ENCODE measurements at regions not wholly inside any gene's neighbourhood (a gene's known extent, or its start where the extent isn't known, plus 50 kb on each side); places are given as distances from the start of the nearest gene placed in this dataset.

DNA sequence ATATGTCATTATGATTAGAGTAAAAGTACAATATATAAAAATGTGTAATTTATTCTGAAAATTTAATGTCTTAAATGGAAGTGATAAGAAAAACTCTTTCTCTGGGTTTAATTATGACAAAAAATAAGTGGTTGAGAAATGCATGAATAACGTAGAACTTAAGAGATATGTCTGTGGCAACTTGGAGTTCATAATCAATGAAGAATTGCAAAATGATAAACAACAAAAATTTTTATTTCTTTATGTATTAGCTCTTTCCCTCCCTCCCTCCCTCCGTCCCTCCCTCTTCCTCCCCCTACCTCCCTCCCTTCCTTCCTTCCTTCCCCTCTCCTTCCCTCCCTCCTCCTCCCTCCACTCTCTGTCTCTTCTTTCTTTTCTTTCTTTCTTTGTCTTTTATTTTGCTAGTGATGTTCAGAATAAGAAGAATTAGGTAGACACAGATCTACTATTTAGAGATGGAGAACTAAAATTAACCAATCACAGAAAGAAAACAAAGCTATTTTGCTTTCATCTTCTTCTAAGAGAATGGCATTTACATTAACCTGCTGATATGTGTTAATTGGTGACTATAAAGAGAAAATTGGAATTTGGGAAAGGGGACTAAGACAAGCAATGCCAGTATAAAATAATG is 96.3 kb upstream of the PDC start:
- no peak for DNase-seq (ENCODE audit: low spot score)

DNA sequence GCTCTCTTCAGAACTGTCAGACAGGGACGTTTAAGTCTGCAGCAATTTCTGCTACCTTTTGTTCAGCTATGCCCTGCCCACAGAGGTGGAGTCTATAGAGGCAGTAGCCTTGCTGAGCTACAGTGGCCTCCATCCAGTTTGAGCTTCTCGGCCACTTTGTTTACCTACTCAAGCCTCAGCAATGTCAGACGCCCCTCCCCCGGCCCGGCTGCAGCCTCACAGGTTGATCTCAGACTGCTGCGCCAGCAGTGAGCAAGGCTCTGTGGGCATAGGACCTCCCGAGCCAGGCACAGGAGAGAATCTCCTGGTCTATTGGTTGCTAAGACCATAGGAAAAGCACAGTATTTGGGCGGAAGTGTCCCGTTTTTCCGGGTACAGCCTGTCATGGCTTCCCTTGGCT is 89.9 kb upstream of the PDC start:
- DNase-seq (ENCODE audit: low spot score), result no peak

DNA sequence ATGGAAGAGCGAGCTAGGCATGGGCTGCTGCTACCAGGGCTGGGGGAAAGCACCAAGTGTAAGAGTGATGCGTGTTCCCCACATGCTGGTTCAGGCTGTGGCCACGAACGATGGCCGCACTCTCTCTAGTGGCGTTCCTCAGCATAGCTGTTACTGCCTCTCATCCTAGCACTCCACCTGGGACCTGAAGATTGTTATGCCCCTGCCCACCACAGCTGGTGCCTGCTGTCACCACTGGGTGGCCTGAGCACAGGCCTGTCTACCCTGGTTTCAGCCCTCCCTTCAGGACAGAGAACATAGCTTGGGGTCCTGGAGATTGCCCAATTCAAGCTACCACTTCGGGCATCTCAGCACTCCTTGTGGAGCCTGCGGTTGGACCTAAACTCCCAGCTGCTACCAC is 80.1 kb upstream of the PDC start:
- no peak for DNase-seq (ENCODE audit: low spot score)

DNA sequence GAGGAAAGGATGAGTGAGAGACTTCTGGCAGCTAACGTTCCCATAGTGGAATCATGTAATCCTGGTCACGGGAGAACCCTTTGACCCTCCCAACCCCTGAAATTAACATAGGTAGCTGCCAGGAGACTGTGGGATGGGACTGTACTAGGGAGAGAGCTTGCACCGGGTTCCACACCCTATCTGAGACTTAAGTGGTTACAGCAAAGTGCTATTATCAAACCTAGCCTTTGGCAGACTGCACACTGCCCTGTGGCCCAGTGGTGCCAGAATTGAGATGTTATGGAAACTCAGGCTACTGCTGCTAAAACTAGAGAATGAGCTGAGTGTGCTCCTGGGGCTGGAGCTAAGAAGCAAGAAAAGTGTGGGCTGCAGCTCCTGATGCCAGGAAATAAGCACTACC is 79.6 kb upstream of the PDC start:
- DNase-seq (ENCODE audit: low spot score), result no peak

DNA sequence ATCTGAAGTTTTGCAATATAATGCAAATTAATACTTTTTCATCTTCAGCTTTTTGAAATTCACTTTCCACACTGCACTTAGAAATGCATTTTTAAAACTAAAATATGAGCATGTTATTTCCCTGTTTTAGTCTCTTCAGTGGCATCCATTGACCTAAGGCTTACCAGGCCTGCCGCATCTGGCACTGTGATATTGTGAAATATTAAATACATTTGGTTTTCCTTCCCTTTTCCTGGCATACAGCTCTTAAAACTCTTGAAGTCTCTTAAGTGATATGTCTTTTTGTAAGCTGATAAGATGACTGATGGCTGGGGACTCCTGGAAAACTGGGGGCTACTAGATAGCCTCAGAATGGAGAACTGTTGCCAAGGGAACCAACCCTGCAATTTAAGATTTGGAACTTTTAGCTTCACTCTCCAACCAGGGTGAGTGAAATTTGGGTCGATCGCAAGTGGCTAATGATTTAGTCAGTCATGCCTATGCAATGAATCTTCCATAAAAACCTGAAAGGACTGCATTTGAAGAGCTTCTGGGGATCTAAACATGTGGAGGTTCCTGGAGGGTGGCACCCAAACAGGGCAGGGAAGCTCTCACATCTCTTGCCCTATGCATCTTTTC is 75.5 kb upstream of the PDC start:
- DNase-seq (ENCODE audit: low spot score), result no peak

DNA sequence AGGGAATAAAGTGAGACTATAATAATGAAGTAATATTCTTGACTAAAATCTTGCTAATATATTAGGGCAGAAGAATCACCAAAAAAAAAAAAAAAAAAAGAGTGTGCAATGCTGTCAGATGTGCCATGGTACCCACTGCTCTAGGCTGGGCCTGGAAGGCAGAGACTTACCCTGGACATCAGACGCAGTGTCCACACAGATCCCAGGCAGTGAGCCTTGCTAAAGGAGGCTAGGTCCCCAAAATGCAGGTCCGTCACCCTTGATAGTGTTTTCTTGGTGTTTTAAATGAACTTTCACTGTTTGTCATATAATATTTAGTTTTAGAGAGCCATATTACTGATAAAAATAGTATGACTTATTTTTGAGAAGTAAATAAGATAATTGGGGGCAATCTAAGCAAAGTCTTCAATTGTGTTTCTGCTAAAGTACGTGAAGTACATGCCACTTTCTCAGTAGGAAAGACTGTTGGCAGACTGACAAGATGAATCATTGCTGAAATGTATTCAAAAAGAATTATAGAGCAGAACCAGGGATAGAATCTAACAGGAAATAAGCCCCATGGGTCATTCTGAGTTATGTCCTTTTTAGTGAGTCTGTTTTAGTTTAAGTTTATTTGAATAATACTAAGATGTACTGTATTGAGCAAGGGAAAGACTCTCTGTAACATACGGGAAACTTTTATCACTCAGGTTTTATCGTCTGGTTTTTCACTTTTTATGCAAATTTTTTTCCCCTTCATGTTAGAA is 74.6 kb upstream of the PDC start:
- no peak for DNase-seq (ENCODE audit: low spot score)

DNA sequence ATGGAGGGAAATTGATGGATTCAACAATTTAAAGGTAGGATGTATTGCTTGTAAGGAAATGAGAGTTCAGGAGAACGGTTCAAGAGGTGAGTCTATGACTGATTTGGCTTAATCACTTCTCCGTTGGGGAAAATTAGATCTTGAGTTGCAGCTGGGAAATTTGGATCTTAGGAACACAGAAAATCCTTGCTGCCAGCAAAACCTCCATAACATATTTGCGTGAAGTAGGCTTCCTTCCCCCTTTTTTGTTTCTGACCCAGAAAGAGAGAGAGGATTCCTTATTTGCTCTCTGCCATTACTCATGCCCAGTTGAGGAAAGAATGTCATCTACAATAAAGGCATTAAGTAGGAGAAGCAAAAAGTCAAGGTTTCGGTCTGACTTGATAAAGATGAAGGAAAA is 73.5 kb upstream of the PDC start:
- DNase-seq (ENCODE audit: low spot score), result no peak

DNA sequence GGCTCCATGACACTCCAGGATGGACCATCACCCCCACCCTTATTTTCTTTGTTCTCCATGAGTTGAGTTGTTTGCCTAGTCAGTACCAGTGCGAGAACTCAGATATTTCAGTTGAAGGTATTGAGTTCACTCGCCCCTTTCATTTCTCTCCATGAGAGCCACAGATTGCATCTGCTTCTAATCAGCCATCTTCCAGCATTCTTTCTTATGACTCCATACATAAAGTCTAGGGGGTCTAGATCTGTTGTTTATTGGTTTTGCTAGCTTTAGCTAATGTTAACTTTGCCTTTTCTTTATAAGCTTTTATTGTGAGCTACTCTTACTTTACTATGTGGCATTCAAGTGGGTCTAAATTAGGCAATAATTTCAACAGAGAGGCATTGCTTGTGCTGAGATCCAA is 71.6 kb upstream of the PDC start:
- no peak for DNase-seq (ENCODE audit: low spot score)

DNA sequence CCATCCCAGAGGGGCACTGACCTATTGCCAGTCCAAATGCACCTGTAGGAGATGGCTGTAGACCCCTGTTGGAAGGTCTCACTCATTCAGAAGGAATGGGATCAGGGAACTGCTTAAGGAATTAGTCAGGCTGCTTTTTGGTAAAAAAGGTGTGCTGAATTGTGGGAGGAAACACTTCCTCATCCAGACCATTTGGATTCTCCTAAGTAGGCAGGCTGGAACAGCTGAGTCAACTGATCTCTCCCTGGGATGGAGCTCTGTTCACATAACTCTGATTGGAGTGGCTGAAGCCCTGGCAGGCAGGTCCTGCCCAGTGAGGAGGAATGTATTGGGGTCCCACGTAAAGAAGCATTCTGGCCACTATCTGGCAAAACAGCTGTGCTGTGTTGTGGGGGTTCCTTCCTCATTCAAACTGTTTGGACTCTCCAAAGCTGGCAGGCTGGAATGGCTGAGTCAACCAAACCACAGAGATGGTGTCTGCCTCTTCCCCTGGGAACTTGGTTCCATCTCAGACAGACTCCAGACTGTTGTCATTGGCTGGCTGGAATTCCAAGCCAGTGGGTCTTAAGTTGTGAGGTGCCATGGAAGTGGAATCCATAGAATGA is 70.7 kb upstream of the PDC start:
- DNase-seq (ENCODE audit: low spot score), result no peak

DNA sequence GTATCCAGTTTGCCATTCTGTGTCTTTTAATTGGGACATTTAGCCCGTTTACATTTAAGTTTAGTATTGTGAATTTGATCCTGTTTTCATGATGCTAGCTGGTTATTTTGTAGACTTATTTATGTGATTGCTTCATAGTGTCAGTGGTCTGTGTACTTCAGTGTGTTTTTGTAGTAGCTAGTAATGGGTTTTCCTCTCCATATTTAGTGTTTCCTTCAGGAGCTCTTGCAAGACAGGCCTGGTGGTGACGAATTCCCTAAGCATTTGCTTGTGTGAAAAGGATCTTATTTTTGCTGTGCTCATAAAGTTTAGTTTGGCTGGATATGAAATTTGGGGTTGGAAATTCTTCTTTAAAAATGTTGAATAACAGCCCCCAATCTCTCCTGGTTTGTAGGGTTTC is 69.2 kb upstream of the PDC start:
- no peak for DNase-seq (ENCODE audit: low spot score)

DNA sequence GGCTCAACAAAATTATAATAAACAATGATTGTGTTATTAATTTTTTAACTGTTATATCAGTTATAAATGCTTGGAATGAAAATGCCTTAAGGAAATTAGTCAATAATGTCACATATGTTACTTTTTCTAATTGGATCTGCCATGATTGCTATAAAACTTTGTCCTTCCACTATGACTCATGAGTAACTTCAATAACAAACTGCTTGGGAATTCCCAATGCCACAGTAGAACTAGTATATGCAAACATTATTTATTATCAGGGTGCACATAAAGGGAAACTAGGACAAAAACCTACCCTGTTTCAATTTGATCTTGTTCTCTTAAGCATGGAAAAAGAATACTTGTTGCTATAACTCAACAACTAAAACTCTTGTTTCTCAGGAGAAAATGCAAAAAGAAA is 59.1 kb upstream of the PDC start:
- no peak for DNase-seq (ENCODE audit: low spot score)

DNA sequence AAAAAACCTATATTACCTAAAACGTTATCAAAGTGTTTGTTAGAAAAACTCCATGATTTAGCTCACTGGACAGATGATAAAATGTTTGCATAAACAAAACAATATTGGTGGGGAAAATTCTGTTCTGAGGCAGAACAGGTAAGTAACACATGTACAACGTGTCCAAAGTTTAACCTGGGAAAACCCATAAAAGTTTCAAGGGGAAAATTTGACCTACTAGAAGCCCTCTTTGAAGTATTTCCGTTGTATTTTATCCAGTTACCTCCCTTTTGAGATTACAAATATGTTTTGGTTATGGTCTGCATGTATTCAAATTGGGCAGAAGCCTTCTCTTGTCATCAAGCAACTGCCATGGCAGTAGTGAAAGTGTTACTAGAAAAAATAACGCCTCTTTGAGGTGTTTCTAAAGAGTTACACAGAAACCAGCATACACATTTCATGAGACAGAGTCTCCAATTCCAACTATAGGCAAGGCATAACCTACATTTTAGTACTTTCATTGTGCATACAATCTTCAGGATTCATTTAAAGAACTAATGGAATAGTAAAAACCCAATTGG is 58.0 kb upstream of the PDC start:
- no peak for DNase-seq (ENCODE audit: low spot score)

DNA sequence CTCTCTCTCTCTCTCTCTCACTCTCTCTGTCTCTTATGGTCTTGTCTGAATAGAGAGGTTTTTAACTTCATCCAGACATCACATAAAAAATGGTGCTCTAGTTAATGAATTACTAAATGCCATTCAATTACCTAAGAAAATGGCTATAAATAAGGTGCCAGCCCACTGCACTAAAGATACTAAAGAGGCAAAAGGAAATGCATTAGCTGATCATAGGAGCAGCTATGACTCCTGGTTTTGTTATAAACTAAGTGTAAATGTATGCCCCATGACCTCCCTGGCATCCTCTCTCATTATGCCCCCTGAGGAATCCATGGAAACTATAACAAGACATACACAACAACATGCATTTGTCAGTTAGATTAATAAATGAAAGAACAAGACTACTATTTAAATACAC is 57.5 kb upstream of the PDC start:
- DNase-seq (ENCODE audit: low spot score), result no peak

DNA sequence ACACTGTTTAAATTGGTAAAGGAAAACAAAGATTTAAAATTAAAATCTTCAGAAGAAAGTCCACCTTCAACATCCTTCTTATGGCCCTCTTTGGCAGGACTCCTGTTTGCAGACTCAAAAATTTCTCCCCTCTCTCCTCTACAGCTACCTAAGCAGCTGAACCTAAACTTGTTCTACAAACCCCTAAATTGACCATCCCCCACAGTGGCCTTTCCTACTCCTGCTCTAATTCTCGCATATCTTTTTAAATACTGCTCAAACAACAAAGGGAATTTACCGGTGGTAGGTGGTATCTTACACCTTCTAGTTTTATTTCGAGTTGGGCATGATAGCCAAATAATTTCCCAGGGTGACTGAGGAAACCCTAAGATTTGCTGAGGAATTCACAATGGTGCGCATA is 53.5 kb upstream of the PDC start:
- DNase-seq (ENCODE audit: low spot score), result no peak

DNA sequence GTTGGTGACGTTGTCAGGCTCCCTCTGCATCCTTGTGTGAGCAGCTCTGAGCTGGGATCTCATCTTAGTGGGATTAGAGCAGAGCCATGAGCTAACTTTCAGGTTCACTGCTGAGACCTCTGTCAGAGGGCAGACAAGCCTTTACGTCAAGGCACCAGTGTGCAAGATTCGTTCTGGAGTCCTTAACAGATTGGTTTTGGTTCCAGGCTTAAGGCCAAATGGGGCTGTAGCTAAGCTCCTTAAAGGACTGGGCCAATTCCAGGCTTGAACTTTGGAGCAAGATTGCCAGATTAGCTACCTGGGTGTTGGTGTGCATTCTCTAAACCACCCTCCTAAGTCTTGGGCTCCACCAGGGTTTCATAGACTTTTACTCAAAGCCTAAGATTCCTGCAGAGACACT is 52.6 kb upstream of the PDC start:
- DNase-seq (ENCODE audit: low spot score), result no peak

DNA sequence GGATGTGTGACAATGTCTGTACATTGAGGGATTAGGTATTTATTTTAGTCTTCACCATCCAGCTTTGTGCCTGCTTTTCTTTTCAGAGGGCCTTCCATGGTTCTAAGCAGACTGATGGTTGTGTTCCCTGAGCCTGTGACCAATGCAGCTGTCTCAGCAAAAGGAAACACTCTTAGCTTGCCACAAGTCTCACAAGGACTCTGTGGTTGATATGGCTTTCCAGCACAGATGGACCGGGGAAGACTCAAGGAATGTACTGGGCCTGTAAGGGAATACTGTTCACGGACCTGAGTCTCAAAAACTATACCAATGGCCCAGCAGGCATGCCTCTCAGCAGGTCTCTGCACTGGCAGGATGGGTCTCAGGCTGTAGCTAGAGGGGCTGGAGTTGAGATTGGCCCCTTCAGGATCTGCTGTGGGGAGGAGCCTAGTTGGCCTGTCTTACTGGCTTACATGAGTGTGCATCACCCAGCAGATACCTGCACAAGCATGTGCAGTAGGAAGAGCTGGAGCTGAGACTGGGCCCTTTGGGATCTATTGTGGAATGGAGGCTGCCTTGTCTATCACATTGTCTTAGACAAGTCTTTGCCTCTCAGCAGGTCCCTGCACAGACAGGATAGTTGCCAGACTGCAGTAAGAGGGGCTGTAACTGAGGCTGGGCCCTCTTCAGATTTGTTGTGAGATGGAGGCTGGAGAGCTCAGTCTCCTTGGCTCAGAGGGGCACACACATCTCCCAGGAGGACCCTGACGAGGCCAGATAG is 52.0 kb upstream of the PDC start:
- no peak for DNase-seq (ENCODE audit: low spot score)

DNA sequence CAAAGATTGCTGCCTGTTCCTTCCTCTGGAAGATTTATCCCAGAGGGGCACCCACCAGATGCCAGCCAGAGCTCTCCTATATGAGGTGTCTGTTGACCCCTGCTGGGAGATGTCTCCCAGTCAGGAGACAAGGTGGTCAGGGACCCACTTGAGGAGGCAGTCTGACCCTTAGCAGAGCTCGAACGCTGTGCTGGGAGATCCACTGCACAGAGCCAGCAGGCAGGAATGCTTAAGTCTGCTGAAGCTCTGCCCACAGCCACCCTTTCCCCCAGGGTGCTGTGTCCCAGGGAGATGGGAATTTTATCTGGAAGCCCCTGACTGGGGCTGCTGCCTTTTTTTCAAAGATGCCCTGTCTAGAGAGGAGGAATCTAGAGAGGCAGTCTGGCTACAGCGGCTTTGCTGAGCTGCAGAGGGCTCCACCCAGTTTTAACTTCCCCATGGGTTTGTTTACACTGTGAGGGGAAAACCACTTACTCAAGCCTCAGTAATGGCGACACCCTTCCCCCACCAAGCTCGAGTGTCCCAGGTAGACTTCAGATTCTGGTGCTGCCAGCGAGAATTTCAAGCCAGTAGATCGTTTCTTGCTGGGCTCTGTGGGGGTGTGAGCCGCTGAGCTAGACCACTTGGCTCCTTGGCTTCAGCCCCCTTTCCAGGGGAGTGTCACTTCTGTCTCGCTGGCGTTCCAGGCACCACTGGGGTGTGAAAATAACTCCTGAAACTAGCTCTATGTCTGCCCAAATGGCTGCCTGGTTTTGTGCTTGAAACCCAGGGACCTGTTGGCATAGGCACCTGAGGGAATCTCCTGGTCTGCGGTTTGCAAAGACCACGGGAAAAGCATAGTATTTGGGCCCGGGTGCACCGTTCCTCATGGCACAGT is 51.1 kb upstream of the PDC start:
- DNase-seq (ENCODE audit: low spot score), result no peak
